ENCODE measurements at regions not wholly inside any gene's neighbourhood (a gene's known extent, or its start where the extent isn't known, plus 50 kb on each side); places are given as distances from the start of the nearest gene placed in this dataset.
A peak's percentile ranks its signal among the peaks of the same experiment; 100 is the strongest.

- no peak overlapping the region for H3K27ac ChIP-seq
- TF ChIP-seq FOXP2 (optimal IDR thresholded peaks at IDR 0.05; ENCODE audit: control extremely low read depth, extremely low read length, insufficient read depth) (no peak), EZH2 (IDR thresholded peaks at IDR 0.05) (no peak), POLR2AphosphoS5 (IDR thresholded peaks at IDR 0.05; ENCODE audit: borderline replicate concordance, low read depth, low read length) (no peak)
- H3K36me3 ChIP-seq (ENCODE audit: insufficient read depth, low read length), result no peaks in the 10 kb centered on the region
- H3K9me3 ChIP-seq (ENCODE audit: low read depth, low read length), result no peaks in the 10 kb centered on the region
- DNase-seq (ENCODE audit: low read depth, low spot score), result no peak
- H3K9ac ChIP-seq (ENCODE audit: insufficient read length), result no peak overlapping the region
- H3K4me3 ChIP-seq, result no peak overlapping the region
Measured at GRCh38 chr10:29788113-29788512, 153.3 kb upstream of the SVIL start.

- Histone ChIP-seq H3K9me3 (ENCODE audit: low read depth, low read length) (no peaks in the 10 kb centered on the region), H3K9ac (ENCODE audit: insufficient read length) (no peak overlapping the region), H3K27ac (no peak overlapping the region), H3K36me3 (ENCODE audit: insufficient read depth, low read length) (no peaks in the 10 kb centered on the region), H3K4me3 (no peak overlapping the region)
- no peak for TF ChIP-seq EZH2 (IDR thresholded peaks at IDR 0.05)
- no peak for DNase-seq (ENCODE audit: low read depth, low spot score)
Measured at GRCh38 chr10:29785701-29786100, 150.9 kb upstream of the SVIL start.

GRCh38 chr10:29784175-29784773 lies 149.5 kb upstream of the SVIL start:
- Histone ChIP-seq H3K4me3 (no peak overlapping the region), H3K9me3 (ENCODE audit: low read depth, low read length) (no peaks in the 10 kb centered on the region), H3K36me3 (ENCODE audit: insufficient read depth, low read length) (no peaks in the 10 kb centered on the region), H3K9ac (ENCODE audit: insufficient read length) (no peak overlapping the region), H3K27ac (no peak overlapping the region)
- DNase-seq (ENCODE audit: low read depth, low spot score), result no peak
- TF ChIP-seq POLR2AphosphoS5 (IDR thresholded peaks at IDR 0.05; ENCODE audit: borderline replicate concordance, low read depth, low read length), result no peak
- no peak for TF ChIP-seq EZH2 (IDR thresholded peaks at IDR 0.05)
- no peak for TF ChIP-seq FOXP2 (optimal IDR thresholded peaks at IDR 0.05; ENCODE audit: control extremely low read depth, extremely low read length, insufficient read depth)

GRCh38 chr10:29783201-29783947 lies 148.6 kb upstream of the SVIL start:
- Histone ChIP-seq H3K9me3 (ENCODE audit: low read depth, low read length) (no peaks in the 10 kb centered on the region), H3K27ac (no peak overlapping the region), H3K36me3 (ENCODE audit: insufficient read depth, low read length) (no peaks in the 10 kb centered on the region), H3K9ac (ENCODE audit: insufficient read length) (no peak overlapping the region), H3K4me3 (no peak overlapping the region)
- DNase-seq (ENCODE audit: low read depth, low spot score), result no peak
- TF ChIP-seq FOXP2 (optimal IDR thresholded peaks at IDR 0.05; ENCODE audit: control extremely low read depth, extremely low read length, insufficient read depth) (no peak), EZH2 (IDR thresholded peaks at IDR 0.05) (no peak), POLR2AphosphoS5 (IDR thresholded peaks at IDR 0.05; ENCODE audit: borderline replicate concordance, low read depth, low read length) (no peak)

GRCh38 chr10:29780639-29781038 lies 145.9 kb upstream of the SVIL start:
- Histone ChIP-seq H3K9ac (ENCODE audit: insufficient read length) (no peak overlapping the region), H3K9me3 (ENCODE audit: low read depth, low read length) (no peaks in the 10 kb centered on the region), H3K36me3 (ENCODE audit: insufficient read depth, low read length) (no peaks in the 10 kb centered on the region), H3K4me3 (no peak overlapping the region), H3K27ac (no peak overlapping the region)
- DNase-seq (ENCODE audit: low read depth, low spot score), result no peak
- TF ChIP-seq EZH2 (IDR thresholded peaks at IDR 0.05), result no peak
- no peak for TF ChIP-seq POLR2AphosphoS5 (IDR thresholded peaks at IDR 0.05; ENCODE audit: borderline replicate concordance, low read depth, low read length)
- TF ChIP-seq FOXP2 (optimal IDR thresholded peaks at IDR 0.05; ENCODE audit: control extremely low read depth, extremely low read length, insufficient read depth), result no peak

- Histone ChIP-seq H3K27ac (no peak overlapping the region), H3K4me3 (no peak overlapping the region), H3K9ac (ENCODE audit: insufficient read length) (no peak overlapping the region), H3K9me3 (ENCODE audit: low read depth, low read length) (no peaks in the 10 kb centered on the region), H3K36me3 (ENCODE audit: insufficient read depth, low read length) (no peaks in the 10 kb centered on the region)
- DNase-seq (ENCODE audit: low read depth, low spot score), result no peak
- TF ChIP-seq POLR2AphosphoS5 (IDR thresholded peaks at IDR 0.05; ENCODE audit: borderline replicate concordance, low read depth, low read length) (no peak), EZH2 (IDR thresholded peaks at IDR 0.05) (no peak), FOXP2 (optimal IDR thresholded peaks at IDR 0.05; ENCODE audit: control extremely low read depth, extremely low read length, insufficient read depth) (no peak)
Measured at GRCh38 chr10:29780096-29780495, 145.3 kb upstream of the SVIL start.

- no peaks in the 10 kb centered on the region for H3K36me3 ChIP-seq (ENCODE audit: insufficient read depth, low read length)
- TF ChIP-seq POLR2AphosphoS5 (IDR thresholded peaks at IDR 0.05; ENCODE audit: borderline replicate concordance, low read depth, low read length), result no peak
- TF ChIP-seq EZH2 (IDR thresholded peaks at IDR 0.05), result no peak
- TF ChIP-seq FOXP2 (optimal IDR thresholded peaks at IDR 0.05; ENCODE audit: control extremely low read depth, extremely low read length, insufficient read depth), result no peak
- H3K9me3 ChIP-seq (ENCODE audit: low read depth, low read length), result no peaks in the 10 kb centered on the region
- H3K4me3 ChIP-seq, result no peak overlapping the region
- DNase-seq (ENCODE audit: low read depth, low spot score), result no peak
- H3K9ac ChIP-seq (ENCODE audit: insufficient read length), result no peak overlapping the region
- H3K27ac ChIP-seq, result peak overlapping the region; percentile 30; the same call in 1 of the 2 replicates
Measured at GRCh38 chr10:29776246-29776645, 141.5 kb upstream of the SVIL start.

GRCh38 chr10:29774475-29774874 lies 139.7 kb upstream of the SVIL start:
- Histone ChIP-seq H3K9ac (ENCODE audit: insufficient read length) (no peak overlapping the region), H3K9me3 (ENCODE audit: low read depth, low read length) (no peaks in the 10 kb centered on the region), H3K4me3 (no peak overlapping the region), H3K36me3 (ENCODE audit: insufficient read depth, low read length) (no peaks in the 10 kb centered on the region), H3K27ac (no peak overlapping the region)
- TF ChIP-seq EZH2 (IDR thresholded peaks at IDR 0.05) (no peak), POLR2AphosphoS5 (IDR thresholded peaks at IDR 0.05; ENCODE audit: borderline replicate concordance, low read depth, low read length) (no peak), FOXP2 (optimal IDR thresholded peaks at IDR 0.05; ENCODE audit: control extremely low read depth, extremely low read length, insufficient read depth) (no peak)
- DNase-seq (ENCODE audit: low read depth, low spot score), result no peak

All from SK-N-MC (cell line).